Lung (tissue), 11 donors: ENCODE measurements at regions not wholly inside any gene's neighbourhood (a gene's known extent, or its start where the extent isn't known, plus 50 kb on each side); places are given as distances from the start of the nearest gene placed in this dataset.

ENCODE experiments used
- ATAC-seq: fragments of 200-7000 bp; cut with Tn5 transposase; one replicate; pipeline ENCODE4 v1.9.1; 2020; ENCODE audit warnings: moderate number of reproducible peaks; ENCODE audit not compliant: insufficient read depth, low FRiP score
- DNase-seq, 3 donors: peaks; one replicate each; pipeline ENCODE4 v3.0.0-alpha.2; 2013 to 2017
- H3K27ac ChIP-seq, 2 donors: one replicate each; pipeline ENCODE4 v1.5.1; 2013; ENCODE audit warnings: mild to moderate bottlenecking in 2 of 2, moderate library complexity in 2 of 2, control low read depth in 1 of 2, inconsistent platforms in 1 of 2, low read depth in 1 of 2, low read length in 1 of 2
- H3K27me3 ChIP-seq, 3 donors: one replicate each; pipeline ENCODE4 v1.5.1; 2013; ENCODE audit warnings: low read length in 2 of 3; ENCODE audit not compliant: control insufficient read depth in 3 of 3, insufficient read depth in 3 of 3
- H3K36me3 ChIP-seq, 4 donors: one replicate each; pipeline ENCODE4 v1.5.1; 2013; ENCODE audit warnings: low read length in 4 of 4, mild to moderate bottlenecking in 1 of 4, moderate library complexity in 1 of 4; ENCODE audit not compliant: control insufficient read depth in 4 of 4, insufficient read depth in 4 of 4
- H3K4me1 ChIP-seq, 5 donors: one replicate each; pipeline ENCODE4 v1.5.1; 2013; ENCODE audit warnings: low read length in 5 of 5, mild to moderate bottlenecking in 2 of 5, moderate library complexity in 1 of 5; ENCODE audit not compliant: control insufficient read depth in 5 of 5, insufficient read depth in 5 of 5
- H3K4me3 ChIP-seq: one replicate; pipeline ENCODE4 v1.5.1; 2013; ENCODE audit warnings: mild to moderate bottlenecking, control low read depth, moderate library complexity
- H3K9ac ChIP-seq, 2 donors: one replicate each; pipeline ENCODE4 v1.5.1; 2013; ENCODE audit warnings: low read length in 2 of 2, control low read depth in 1 of 2; ENCODE audit not compliant: insufficient read depth in 1 of 2
- H3K9me3 ChIP-seq, 4 donors: one replicate each; pipeline ENCODE4 v1.5.1; 2013; ENCODE audit warnings: low read length in 3 of 4, mild to moderate bottlenecking in 1 of 4, moderate library complexity in 1 of 4; ENCODE audit not compliant: control insufficient read depth in 4 of 4, insufficient read depth in 3 of 4
- CTCF ChIP-seq: IDR thresholded peaks from 2 replicates; pipeline ENCODE4 v1.5.1; 2012; ENCODE audit warnings: mild to moderate bottlenecking; ENCODE audit errors: control extremely low read depth, extremely low read depth
- WGBS, 2 donors: extraction: QIAGEN DNeasy Blood & Tissue Kit; methylation state at CpG; one replicate each; pipeline ENCODE4 v1.1.7; 2013; 5-methylcytosine and 5-hydroxymethylcytosine counted together
- donor health status: control.
- donor health status: control.
- donor health status: Bipolar disorder and iron deficiency.
- donor health status: healthy.
- donor health status: DM: yes; HTN: yes; CAD: no.

- no peak overlapping the region for H3K9ac ChIP-seq
- no peak for ATAC-seq
- peaks cover 0 to 3% (median 0%) of the 10 kb centered on the region in 4 donors for H3K9me3 ChIP-seq
- H3K27me3 ChIP-seq, result no peaks in the 10 kb centered on the region
- no peaks in the 10 kb centered on the region for H3K36me3 ChIP-seq
- no peak for DNase-seq
- H3K27ac ChIP-seq, result no peak overlapping the region
- TF ChIP-seq CTCF, result no peak
- H3K4me3 ChIP-seq, result no peak overlapping the region
- H3K4me1 ChIP-seq, result peaks cover 0 to 11% (median 0%) of the 10 kb centered on the region in 5 donors
- WGBS, 2 donors, result 92 to 93% methylated on average over 4 of the region's 4 CpGs
Measured at GRCh38 chr9:107431461-107431860, 58.1 kb downstream of the KLF4 start.

- no peak for ATAC-seq
- 92 to 94% methylated on average over 7 of the region's 7 CpGs for WGBS, 2 donors
- peaks cover 0 to 3% (median 0%) of the 10 kb centered on the region in 4 donors for H3K9me3 ChIP-seq
- H3K4me1 ChIP-seq, result peaks cover 0 to 18% (median 0%) of the 10 kb centered on the region in 5 donors
- no peak for DNase-seq
- no peak for TF ChIP-seq CTCF
- no peak overlapping the region for H3K27ac ChIP-seq
- H3K4me3 ChIP-seq, result no peak overlapping the region
- H3K36me3 ChIP-seq, result no peaks in the 10 kb centered on the region
- no peaks in the 10 kb centered on the region for H3K27me3 ChIP-seq
- H3K9ac ChIP-seq, result no peak overlapping the region
Measured at GRCh38 chr9:107430071-107430470, 59.5 kb downstream of the KLF4 start.

GRCh38 chr9:107426126-107426525, 63.4 kb downstream of the KLF4 start:
- H3K36me3 ChIP-seq, result no peaks in the 10 kb centered on the region
- 95% methylated on average over 10 of the region's 10 CpGs for WGBS, 2 donors
- peaks cover 0 to 17% (median 3%) of the 10 kb centered on the region in 5 donors for H3K4me1 ChIP-seq
- ATAC-seq (no peak), DNase-seq (no peak)
- no peak for TF ChIP-seq CTCF
- no peak overlapping the region for H3K4me3 ChIP-seq
- H3K9me3 ChIP-seq, result no peaks in the 10 kb centered on the region
- H3K9ac ChIP-seq, result no peak overlapping the region
- H3K27ac ChIP-seq, result no peak overlapping the region
- H3K27me3 ChIP-seq, result no peaks in the 10 kb centered on the region
